Activated CD4-positive, alpha-beta T cell treated with anti-CD3 and anti-CD28 coated beads, Interleukin-2, amount 10 ng/mL, durations not matched to agents 7 days and 5 days (primary cell): ENCODE measurements at regions not wholly inside any gene's neighbourhood (a gene's known extent, or its start where the extent isn't known, plus 50 kb on each side); places are given as distances from the start of the nearest gene placed in this dataset.

Source experiments
- CTCF ChIA-PET: fragments of 350-600 bp; sonication (Branson Sonifier 250); formaldehyde crosslinking; loops from one replicate; lab custom pipeline; 2021; ENCODE audit warnings: antibody characterized with exemption; lab: Charles Lee
- POLR2A ChIA-PET: fragments of 350-600 bp; sonication (Branson Sonifier 250); formaldehyde crosslinking; loops from one replicate; lab custom pipeline; 2021; ENCODE audit warnings: antibody characterized with exemption; lab: Charles Lee
- DNase-seq: peaks from one replicate; pipeline ENCODE4 v3.0.0-alpha.2; 2020
- H3K27ac Mint-ChIP-seq: one replicate; pipeline ENCODE4 v1.8.0; 2021; ENCODE audit warnings: mild to moderate bottlenecking, moderate library complexity, mixed read lengths
- H3K27me3 Mint-ChIP-seq: one replicate; pipeline ENCODE4 v1.8.0; 2021; ENCODE audit warnings: mixed read lengths
- H3K36me3 Mint-ChIP-seq: one replicate; pipeline ENCODE4 v1.8.0; 2021; ENCODE audit warnings: low read depth, mixed read lengths
- H3K4me1 Mint-ChIP-seq: one replicate; pipeline ENCODE4 v1.8.0; 2021; ENCODE audit warnings: mixed read lengths
- H3K4me3 Mint-ChIP-seq: one replicate; pipeline ENCODE4 v1.8.0; 2021; ENCODE audit warnings: mild to moderate bottlenecking, moderate library complexity, mixed read lengths
- H3K9me3 Mint-ChIP-seq: one replicate; pipeline ENCODE4 v1.8.0; 2021; ENCODE audit warnings: mixed read lengths

DNA sequence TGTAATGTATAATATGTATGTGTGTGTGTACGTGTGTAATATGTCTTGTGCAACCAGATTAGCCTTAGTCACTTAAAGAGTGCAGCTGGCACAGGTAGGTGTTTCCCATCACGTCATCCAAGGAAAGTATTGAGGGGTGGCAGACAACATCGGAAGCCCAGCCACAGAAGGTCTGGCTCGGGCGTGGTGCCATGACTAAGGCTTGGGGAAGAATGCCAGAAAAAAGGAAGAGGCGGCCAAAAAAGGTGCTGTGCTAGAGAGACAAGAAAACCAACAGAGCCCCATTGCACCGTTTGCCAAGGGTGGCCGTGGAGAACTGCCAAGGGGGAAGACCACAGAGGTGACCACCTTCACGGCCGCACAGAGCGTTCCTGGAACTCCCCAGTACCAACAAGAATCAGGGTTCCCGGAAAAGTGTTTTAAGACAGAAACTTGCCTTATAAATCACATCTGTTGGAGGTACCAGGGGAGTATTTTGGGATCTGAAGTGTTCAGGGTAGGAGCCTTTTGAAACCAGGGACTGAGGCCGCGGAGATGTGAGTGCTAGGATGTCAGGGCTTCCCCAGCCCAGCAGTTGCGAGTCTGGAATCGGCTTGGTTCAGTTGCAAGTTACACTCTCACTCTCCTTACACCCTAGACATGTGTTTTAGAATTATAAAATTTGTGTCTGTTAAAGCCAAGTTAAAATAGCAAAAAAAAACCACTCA is 131.2 kb upstream of the DYRK2 start:
- Mint-ChIP-seq H3K36me3 (peaks cover 2% of the 10 kb centered on the region), H3K27ac (no peak overlapping the region), H3K4me1 (peaks cover 37% of the 10 kb centered on the region), H3K4me3 (no peak overlapping the region), H3K9me3 (peaks cover 5% of the 10 kb centered on the region), H3K27me3 (peaks cover 4% of the 10 kb centered on the region)
- POLR2A ChIA-PET = no interaction called here
- CTCF ChIA-PET = no interaction called here
- no peak for DNase-seq

DNA sequence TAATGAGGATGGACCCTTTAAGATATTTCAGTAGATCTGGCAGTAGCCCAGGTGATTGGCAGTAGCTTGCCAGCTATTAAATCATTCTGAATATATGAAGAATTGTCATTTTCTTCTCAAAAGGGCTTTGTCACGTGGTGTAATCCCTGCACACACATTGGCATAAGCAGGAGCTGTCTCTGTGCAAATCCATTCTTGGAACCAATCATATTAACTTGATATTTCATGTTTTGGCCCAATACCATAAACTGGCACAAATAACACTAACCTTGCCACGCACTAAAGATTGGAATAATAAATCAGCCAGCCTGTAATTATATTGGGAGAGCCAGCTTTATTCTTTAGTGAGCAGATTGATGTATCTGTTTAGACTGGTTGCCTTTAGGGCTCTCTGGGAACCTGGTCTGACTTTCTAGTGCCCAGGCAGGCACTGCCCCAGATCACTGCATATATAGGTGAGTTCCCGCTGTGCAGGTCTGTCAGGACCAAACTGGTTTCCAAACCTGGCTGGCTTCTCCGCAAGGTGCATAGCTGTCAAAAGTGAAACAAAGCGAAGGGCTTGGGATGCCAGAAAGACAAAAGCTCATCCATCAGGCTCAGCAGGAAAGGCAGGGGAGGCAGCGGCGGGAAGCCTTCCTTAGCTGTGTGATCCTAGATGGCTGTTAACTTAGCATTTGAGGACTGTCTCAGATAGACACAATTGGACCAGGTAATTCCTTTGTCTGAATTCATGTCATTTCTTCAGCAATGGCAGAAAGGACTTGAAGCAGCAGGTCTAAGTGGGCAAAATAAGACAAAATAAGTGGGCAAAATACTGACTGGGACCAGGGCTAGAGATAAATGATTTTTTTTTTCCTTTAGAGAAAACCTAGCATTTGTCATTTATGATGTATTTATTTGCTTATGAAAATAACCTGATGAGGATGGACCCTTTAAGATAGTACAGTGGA is 128.8 kb upstream of the DYRK2 start:
- H3K4me3 Mint-ChIP-seq = no peak overlapping the region
- no peak for DNase-seq
- H3K4me1 Mint-ChIP-seq = peaks cover 25% of the 10 kb centered on the region
- H3K36me3 Mint-ChIP-seq = no peaks in the 10 kb centered on the region
- ChIA-PET CTCF (interaction anchor here (1.1 to 1.5 kb wide), 4 partner anchors 9 to 193 kb away, joined by 3 to 4 read pairs (median 3); no protein-coding TSS in a partner anchor), POLR2A (no interaction called here)
- no peaks in the 10 kb centered on the region for H3K9me3 Mint-ChIP-seq
- H3K27ac Mint-ChIP-seq = no peak overlapping the region
- peaks cover 2% of the 10 kb centered on the region for H3K27me3 Mint-ChIP-seq

DNA sequence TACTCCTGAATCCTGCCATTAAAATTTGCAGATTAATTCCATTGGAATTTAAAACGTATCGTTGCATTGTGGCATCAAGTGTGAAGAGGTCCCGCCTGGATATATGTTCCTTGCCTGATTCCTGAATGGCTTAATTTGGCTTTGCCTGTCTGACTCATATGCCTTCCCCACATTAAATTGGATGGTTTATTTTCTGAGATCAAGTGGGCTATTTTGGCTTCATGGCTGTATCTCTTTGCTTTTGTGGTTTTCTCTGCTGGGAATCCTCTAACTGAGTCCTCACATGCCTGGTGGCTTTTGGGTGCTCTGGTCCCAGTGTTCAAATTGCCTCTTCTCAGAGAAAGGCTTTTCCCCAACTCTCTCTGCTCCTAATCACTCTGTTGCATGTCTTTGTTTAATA is 127.9 kb upstream of the DYRK2 start:
- DNase-seq = no peak
- CTCF ChIA-PET = no interaction called here
- Mint-ChIP-seq H3K27me3 (peaks cover 2% of the 10 kb centered on the region), H3K4me1 (peaks cover 16% of the 10 kb centered on the region), H3K27ac (no peak overlapping the region), H3K9me3 (no peaks in the 10 kb centered on the region), H3K4me3 (no peak overlapping the region), H3K36me3 (no peaks in the 10 kb centered on the region)
- POLR2A ChIA-PET = no interaction called here

DNA sequence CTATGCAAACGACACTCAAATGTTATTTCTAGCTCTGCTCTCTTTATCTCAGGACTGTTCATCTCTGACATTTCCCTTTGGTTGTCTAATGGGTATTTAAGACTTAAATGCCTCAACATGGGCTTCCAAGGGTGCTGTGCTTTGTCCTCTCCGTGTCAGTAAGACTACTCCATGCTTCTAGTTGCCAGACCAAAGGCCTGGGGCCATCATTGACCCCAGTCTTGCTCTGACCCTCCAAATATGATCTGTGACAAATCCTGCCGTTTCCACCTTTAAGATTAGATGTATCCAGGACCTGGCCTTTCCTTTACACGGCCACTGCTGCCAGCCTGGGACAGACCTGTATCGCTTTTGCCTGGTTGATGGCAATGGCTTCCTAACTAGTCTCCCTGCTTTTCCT is 126.3 kb upstream of the DYRK2 start:
- no peaks in the 10 kb centered on the region for H3K36me3 Mint-ChIP-seq

DNA sequence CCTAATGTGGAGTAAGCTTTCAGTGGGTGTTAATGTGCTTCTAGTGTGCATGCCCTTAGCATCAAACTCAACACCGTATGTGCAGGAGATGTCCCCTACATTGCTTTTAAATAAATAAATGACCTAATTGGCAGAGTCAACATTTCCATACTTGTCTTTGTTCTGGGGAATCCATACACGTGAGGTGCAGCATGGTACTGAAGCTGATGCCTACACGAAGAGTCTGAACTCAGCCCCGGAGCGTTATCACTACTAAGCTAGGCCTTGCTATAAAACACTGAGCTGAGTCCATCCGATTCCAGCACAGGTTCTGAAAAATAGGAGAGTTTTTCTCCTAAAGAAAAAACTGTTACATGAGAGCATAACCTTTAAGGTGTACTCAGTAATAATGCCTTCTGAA is 125.0 kb upstream of the DYRK2 start:
- H3K36me3 Mint-ChIP-seq = no peaks in the 10 kb centered on the region
- POLR2A ChIA-PET = no interaction called here
- no peak overlapping the region for H3K27ac Mint-ChIP-seq
- no peaks in the 10 kb centered on the region for H3K4me1 Mint-ChIP-seq
- H3K27me3 Mint-ChIP-seq = peaks cover 2% of the 10 kb centered on the region
- CTCF ChIA-PET = interaction anchor here (0.7 kb wide), 1 partner anchor 276 kb away, joined by 3 read pairs; no protein-coding TSS in a partner anchor
- H3K9me3 Mint-ChIP-seq = no peaks in the 10 kb centered on the region
- H3K4me3 Mint-ChIP-seq = no peak overlapping the region
- DNase-seq = no peak

More for the DNA sequence above, 126.3 kb upstream of the DYRK2 start:
- Mint-ChIP-seq H3K4me3 (no peak overlapping the region), H3K27ac (no peak overlapping the region), H3K27me3 (peaks cover 2% of the 10 kb centered on the region), H3K9me3 (no peaks in the 10 kb centered on the region), H3K4me1 (no peaks in the 10 kb centered on the region)
- no peak for DNase-seq
- ChIA-PET CTCF (interaction anchor here (1.0 kb wide), 1 partner anchor 57 kb away, joined by 4 read pairs; no protein-coding TSS in a partner anchor), POLR2A (no interaction called here)

DNA sequence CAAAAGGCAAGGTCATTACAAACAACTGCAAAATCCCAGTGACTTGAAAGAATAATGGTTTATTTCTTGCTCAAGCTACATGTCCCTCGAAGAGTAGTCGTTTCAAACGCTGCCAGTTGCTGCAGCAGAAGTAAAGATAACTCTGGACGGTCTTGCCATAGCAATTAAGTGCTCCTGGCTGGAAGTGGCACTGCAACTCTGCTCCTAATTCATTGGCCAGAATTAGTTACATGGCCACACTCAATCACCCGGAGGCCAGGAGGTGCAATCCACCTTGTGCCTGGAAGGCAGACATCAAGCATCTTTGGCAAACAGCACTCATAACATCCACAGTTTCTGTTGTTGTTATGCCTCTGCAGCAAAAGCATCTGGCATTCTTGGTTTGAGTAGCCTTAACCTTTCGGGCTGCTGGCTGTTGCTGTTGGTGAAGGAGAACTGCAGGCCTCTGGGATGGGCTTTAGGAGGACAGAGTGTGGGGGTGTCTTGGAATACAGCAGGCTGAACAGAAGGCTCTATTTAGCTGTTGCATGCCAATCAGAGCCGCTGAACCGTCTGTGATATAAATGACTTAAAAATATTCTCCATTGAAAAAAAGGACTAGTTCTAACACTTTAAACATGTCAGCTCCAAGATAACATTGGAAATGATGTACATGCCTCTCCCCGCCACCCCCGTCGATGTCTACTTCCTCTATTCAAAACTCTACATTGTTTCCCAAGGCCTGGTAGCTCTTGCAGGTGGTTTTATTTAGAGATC is 123.5 kb upstream of the DYRK2 start:
- no peak for DNase-seq
- peaks cover 2% of the 10 kb centered on the region for H3K27me3 Mint-ChIP-seq
- ChIA-PET POLR2A (no interaction called here), CTCF (interaction anchor here (1.2 to 1.6 kb wide), 2 partner anchors 10 to 11 kb away, joined by 3 read pairs; no protein-coding TSS in a partner anchor)
- H3K36me3 Mint-ChIP-seq = no peaks in the 10 kb centered on the region
- no peaks in the 10 kb centered on the region for H3K9me3 Mint-ChIP-seq
- H3K4me1 Mint-ChIP-seq = no peaks in the 10 kb centered on the region
- no peak overlapping the region for H3K4me3 Mint-ChIP-seq
- H3K27ac Mint-ChIP-seq = no peak overlapping the region

DNA sequence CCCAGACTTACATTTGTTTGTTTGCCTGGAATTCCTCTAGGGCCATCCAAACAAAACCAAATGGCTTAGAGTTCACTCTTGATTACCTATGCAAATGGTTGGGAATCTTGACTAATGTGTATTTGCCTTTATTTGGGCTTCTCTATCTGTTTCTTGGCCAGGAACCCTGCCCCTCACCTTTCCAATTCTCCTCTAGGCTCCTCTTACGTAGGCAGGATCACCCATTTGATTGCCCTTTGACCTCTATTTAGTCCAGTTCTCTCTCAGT is 123.0 kb upstream of the DYRK2 start:
- H3K4me1 Mint-ChIP-seq = no peaks in the 10 kb centered on the region
- ChIA-PET CTCF (interaction anchor here (1.6 kb wide), 1 partner anchor 11 kb away, joined by 3 read pairs; no protein-coding TSS in a partner anchor), POLR2A (no interaction called here)
- H3K27me3 Mint-ChIP-seq = peaks cover 2% of the 10 kb centered on the region
- no peak overlapping the region for H3K4me3 Mint-ChIP-seq
- H3K27ac Mint-ChIP-seq = no peak overlapping the region
- no peaks in the 10 kb centered on the region for H3K9me3 Mint-ChIP-seq
- DNase-seq = no peak
- H3K36me3 Mint-ChIP-seq = no peaks in the 10 kb centered on the region

DNA sequence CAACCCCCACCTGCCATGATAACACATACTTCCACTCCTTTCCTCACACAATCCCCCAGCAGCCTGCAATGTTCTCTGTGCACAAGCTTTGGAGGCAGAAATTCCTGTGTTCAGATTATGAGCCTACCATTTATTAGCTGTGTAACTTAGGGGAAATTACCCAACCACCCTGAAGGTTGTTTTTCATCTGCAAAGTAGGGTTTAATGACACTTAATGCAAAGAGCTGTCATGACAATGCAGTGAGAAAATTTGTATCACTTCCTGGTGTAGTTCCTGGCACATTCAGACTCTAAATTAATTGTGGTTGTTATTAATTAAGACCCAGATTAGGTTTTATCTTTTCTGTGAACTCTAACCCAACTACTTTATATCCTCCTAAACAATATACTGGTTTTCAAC is 122.4 kb upstream of the DYRK2 start:
- no peak overlapping the region for H3K4me3 Mint-ChIP-seq
- H3K27me3 Mint-ChIP-seq = peaks cover 2% of the 10 kb centered on the region
- ChIA-PET CTCF (interaction anchor here (1.6 kb wide), 1 partner anchor 10 kb away, joined by 3 read pairs; no protein-coding TSS in a partner anchor), POLR2A (no interaction called here)
- H3K4me1 Mint-ChIP-seq = no peaks in the 10 kb centered on the region
- H3K27ac Mint-ChIP-seq = no peak overlapping the region
- DNase-seq = no peak
- H3K36me3 Mint-ChIP-seq = no peaks in the 10 kb centered on the region
- peaks cover 2% of the 10 kb centered on the region for H3K9me3 Mint-ChIP-seq

DNA sequence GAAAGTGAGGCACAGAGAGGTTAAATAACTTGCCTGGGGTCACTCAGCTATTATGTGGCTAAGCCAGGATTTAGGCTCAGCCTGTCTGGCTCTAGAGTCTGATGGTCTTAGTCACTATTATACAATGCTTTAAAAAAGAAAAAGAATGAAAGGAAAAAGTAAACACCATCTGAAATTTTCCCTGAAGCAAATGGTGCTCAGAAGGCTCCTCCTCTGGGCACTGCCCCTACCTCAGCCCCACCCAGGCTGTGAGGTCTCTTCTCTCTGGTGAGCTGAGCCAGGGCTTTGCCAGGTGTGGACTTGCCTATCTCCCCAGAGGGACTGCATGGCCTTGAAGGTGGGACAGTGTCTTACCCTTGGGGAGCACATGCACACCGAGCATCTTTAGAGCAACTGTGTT is 117.5 kb upstream of the DYRK2 start:
- no peaks in the 10 kb centered on the region for H3K36me3 Mint-ChIP-seq
- no peak for DNase-seq
- H3K4me3 Mint-ChIP-seq = no peak overlapping the region
- CTCF ChIA-PET = interaction anchor here (1.4 kb wide), 1 partner anchor 21 kb away, joined by 5 read pairs; no protein-coding TSS in a partner anchor
- no peaks in the 10 kb centered on the region for H3K4me1 Mint-ChIP-seq
- no peak overlapping the region for H3K27ac Mint-ChIP-seq
- H3K9me3 Mint-ChIP-seq = peaks cover 2% of the 10 kb centered on the region
- H3K27me3 Mint-ChIP-seq = no peaks in the 10 kb centered on the region
- POLR2A ChIA-PET = no interaction called here

DNA sequence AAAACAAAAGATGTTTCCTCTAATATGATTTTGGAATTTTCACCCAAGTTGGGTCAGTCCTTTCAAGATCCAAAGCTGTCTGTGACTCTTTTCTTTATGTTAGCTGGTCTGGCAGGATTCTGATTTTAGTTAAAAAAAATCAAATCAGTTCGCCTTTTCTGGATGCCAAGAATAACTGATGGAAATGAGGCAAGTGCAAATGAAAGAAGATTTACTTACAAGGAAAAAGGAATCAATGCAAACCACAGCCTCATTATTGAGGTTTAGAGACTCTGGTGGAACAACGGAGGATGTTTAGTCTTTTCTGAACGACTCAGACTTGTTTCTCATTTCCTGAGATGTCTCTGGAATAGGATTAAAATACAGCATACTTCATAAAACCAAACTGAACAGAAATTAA is 117.0 kb upstream of the DYRK2 start:
- H3K27ac Mint-ChIP-seq = no peak overlapping the region
- DNase-seq = no peak
- no peaks in the 10 kb centered on the region for H3K27me3 Mint-ChIP-seq
- ChIA-PET POLR2A (no interaction called here), CTCF (no interaction called here)
- H3K4me3 Mint-ChIP-seq = no peak overlapping the region
- H3K9me3 Mint-ChIP-seq = peaks cover 2% of the 10 kb centered on the region
- H3K36me3 Mint-ChIP-seq = no peaks in the 10 kb centered on the region
- no peaks in the 10 kb centered on the region for H3K4me1 Mint-ChIP-seq

DNA sequence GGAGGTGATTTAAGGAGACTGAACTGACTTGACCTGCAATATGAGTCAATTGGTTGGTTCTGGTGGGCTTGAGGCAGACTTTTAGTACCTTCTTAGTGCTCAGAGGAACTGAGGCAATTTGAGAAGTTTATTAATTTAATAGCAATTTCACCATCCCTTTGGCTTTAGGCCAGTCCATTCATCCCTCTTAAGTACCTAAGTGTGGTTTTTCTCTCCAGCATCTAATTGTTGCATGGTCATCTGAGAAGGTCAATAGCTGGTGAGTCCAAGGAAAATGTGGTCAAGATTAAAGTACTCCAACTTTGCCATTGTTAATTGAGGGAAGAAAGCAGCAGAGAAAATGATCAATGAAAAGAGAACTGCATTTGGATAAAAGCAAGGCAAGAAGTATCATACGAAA is 115.4 kb upstream of the DYRK2 start:
- POLR2A ChIA-PET = no interaction called here
- no peak for DNase-seq
- no peaks in the 10 kb centered on the region for H3K27me3 Mint-ChIP-seq
- H3K4me3 Mint-ChIP-seq = no peak overlapping the region
- H3K4me1 Mint-ChIP-seq = no peaks in the 10 kb centered on the region
- CTCF ChIA-PET = no interaction called here
- H3K36me3 Mint-ChIP-seq = no peaks in the 10 kb centered on the region
- peaks cover 2% of the 10 kb centered on the region for H3K9me3 Mint-ChIP-seq
- H3K27ac Mint-ChIP-seq = no peak overlapping the region

DNA sequence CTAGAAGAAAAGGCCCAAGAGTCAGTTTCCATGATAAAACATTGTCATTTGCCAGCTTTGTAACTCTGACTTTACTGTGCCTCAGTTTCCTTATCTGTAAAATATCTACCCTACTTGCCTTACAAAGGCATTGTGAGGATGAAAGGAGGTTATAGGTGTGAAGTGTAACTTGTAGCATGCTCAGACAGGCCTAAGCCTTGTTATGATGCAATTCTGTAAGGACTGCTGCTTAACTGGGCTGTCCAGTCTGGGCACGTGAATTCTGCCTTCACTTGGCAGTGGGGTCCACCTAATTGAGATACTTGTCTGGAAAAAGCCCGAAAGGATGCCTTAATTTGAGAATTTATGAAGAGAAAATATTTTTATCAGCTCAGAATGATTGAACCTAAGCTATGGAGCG is 114.5 kb upstream of the DYRK2 start:
- ChIA-PET POLR2A (no interaction called here), CTCF (interaction anchor here (0.6 kb wide), 1 partner anchor 172 kb away, joined by 3 read pairs; no protein-coding TSS in a partner anchor)
- H3K27me3 Mint-ChIP-seq = no peaks in the 10 kb centered on the region
- H3K4me3 Mint-ChIP-seq = no peak overlapping the region
- H3K27ac Mint-ChIP-seq = no peak overlapping the region
- H3K4me1 Mint-ChIP-seq = no peaks in the 10 kb centered on the region
- DNase-seq = no peak
- H3K36me3 Mint-ChIP-seq = no peaks in the 10 kb centered on the region
- H3K9me3 Mint-ChIP-seq = peaks cover 2% of the 10 kb centered on the region
